ENCODE measurements at regions not wholly inside any gene's neighbourhood (a gene's known extent, or its start where the extent isn't known, plus 50 kb on each side); places are given as distances from the start of the nearest gene placed in this dataset.

GRCh38 chr6:166106076-166106686 lies 61.5 kb downstream of the TBXT start:
- ATAC-seq (peak; percentile 90), DNase-seq (ENCODE audit: low spot score) (peak; percentile 85)
- no peaks in the 10 kb centered on the region for H3K4me1 Mint-ChIP-seq
- H3K9me3 Mint-ChIP-seq: peaks cover 22% of the 10 kb centered on the region
- TF ChIP-seq, protein P1, sequence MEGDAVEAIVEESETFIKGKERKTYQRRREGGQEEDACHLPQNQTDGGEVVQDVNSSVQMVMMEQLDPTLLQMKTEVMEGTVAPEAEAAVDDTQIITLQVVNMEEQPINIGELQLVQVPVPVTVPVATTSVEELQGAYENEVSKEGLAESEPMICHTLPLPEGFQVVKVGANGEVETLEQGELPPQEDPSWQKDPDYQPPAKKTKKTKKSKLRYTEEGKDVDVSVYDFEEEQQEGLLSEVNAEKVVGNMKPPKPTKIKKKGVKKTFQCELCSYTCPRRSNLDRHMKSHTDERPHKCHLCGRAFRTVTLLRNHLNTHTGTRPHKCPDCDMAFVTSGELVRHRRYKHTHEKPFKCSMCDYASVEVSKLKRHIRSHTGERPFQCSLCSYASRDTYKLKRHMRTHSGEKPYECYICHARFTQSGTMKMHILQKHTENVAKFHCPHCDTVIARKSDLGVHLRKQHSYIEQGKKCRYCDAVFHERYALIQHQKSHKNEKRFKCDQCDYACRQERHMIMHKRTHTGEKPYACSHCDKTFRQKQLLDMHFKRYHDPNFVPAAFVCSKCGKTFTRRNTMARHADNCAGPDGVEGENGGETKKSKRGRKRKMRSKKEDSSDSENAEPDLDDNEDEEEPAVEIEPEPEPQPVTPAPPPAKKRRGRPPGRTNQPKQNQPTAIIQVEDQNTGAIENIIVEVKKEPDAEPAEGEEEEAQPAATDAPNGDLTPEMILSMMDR (IDR thresholded peaks at IDR 0.05): peak; percentile 88
- TF ChIP-seq ZMAT4 (CRISPR knock-in tag; IDR thresholded peaks at IDR 0.05): no peak
- TF ChIP-seq TEAD1 (CRISPR knock-in tag; IDR thresholded peaks at IDR 0.05): no peak
- TF ChIP-seq ZNF317 (CRISPR knock-in tag; IDR thresholded peaks at IDR 0.05; ENCODE audit: borderline replicate concordance, low read depth): no peak
- TF ChIP-seq GRHL2 (CRISPR knock-in tag; IDR thresholded peaks at IDR 0.05; ENCODE audit: insufficient replicate concordance, severe bottlenecking): no peak
- TF ChIP-seq PRRX2 (CRISPR knock-in tag; IDR thresholded peaks at IDR 0.05): no peak
- no peak for TF ChIP-seq MAX (CRISPR knock-in tag; IDR thresholded peaks at IDR 0.05)
- TF ChIP-seq SMAD4 (CRISPR knock-in tag; IDR thresholded peaks at IDR 0.05): no peak
- peaks cover 20% of the 10 kb centered on the region for H3K36me3 Mint-ChIP-seq
- CTCF ChIA-PET: interaction anchor here (0.6 to 2.1 kb wide), 17 partner anchors 8 to 380 kb away, joined by 3 to 18 read pairs (median 4); no protein-coding TSS in a partner anchor
- POLR2A ChIA-PET: no interaction called here
- H3K27ac Mint-ChIP-seq: no peak overlapping the region
- H3K27me3 Mint-ChIP-seq (ENCODE audit: low read depth): peaks cover 12% of the 10 kb centered on the region
- H3K4me3 Mint-ChIP-seq: no peak overlapping the region

- no peak overlapping the region for H3K4me3 Mint-ChIP-seq
- H3K4me1 Mint-ChIP-seq: no peaks in the 10 kb centered on the region
- no peak overlapping the region for H3K27ac Mint-ChIP-seq
- H3K9me3 Mint-ChIP-seq: peaks cover 29% of the 10 kb centered on the region
- ATAC-seq (no peak), DNase-seq (ENCODE audit: low spot score) (no peak)
- H3K27me3 Mint-ChIP-seq (ENCODE audit: low read depth): peaks cover 12% of the 10 kb centered on the region
- peaks cover 26% of the 10 kb centered on the region for H3K36me3 Mint-ChIP-seq
- ChIA-PET POLR2A (no interaction called here), CTCF (interaction anchor here (0.7 to 2.1 kb wide), 15 partner anchors 8 to 380 kb away, joined by 3 to 18 read pairs (median 4); no protein-coding TSS in a partner anchor)
- TF ChIP-seq GABPB1 (CRISPR knock-in tag; IDR thresholded peaks at IDR 0.05): no peak
Observed at GRCh38 chr6:166105341-166106075, 62.1 kb downstream of the TBXT start.

DNA sequence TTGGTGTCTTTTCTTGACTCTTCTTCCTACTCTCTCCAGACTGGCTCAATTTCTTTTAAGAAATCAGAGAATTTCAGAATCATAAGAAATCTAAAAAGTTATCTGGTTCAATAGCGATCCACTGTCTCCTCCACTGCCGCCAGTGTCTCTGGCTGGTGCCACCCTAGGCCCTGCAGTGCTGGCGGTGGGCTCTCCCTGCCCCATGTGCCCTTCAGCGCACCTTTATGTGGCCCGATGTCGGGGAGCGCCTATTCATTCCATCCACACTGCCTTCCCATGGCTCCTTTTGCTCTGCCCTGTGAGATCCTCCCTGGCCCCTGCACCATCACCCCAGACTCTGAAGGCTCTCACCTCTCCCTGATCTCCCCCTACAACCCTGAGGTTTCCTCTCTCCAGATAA lies 62.8 kb downstream of the TBXT start:
- TF ChIP-seq USF1 (CRISPR knock-in tag; IDR thresholded peaks at IDR 0.05) (no peak), SP1 (CRISPR knock-in tag; conservative IDR thresholded peaks at IDR 0.05) (no peak), NFE2L1 (CRISPR knock-in tag; IDR thresholded peaks at IDR 0.05) (no peak), KAT7 (CRISPR knock-in tag; IDR thresholded peaks at IDR 0.05; ENCODE audit: borderline replicate concordance) (no peak)
- TF ChIP-seq, protein P2, sequence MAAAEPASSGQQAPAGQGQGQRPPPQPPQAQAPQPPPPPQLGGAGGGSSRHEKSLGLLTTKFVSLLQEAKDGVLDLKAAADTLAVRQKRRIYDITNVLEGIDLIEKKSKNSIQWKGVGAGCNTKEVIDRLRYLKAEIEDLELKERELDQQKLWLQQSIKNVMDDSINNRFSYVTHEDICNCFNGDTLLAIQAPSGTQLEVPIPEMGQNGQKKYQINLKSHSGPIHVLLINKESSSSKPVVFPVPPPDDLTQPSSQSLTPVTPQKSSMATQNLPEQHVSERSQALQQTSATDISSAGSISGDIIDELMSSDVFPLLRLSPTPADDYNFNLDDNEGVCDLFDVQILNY (CRISPR knock-in tag; IDR thresholded peaks at IDR 0.05): no peak
- H3K36me3 Mint-ChIP-seq: peaks cover 27% of the 10 kb centered on the region
- CTCF ChIA-PET: interaction anchor here (1.9 to 2.1 kb wide), 2 partner anchors 215 to 220 kb away, joined by 12 to 18 read pairs; no protein-coding TSS in a partner anchor

More for the DNA sequence above, 62.8 kb downstream of the TBXT start:
- no peak overlapping the region for H3K27ac Mint-ChIP-seq
- POLR2A ChIA-PET: no interaction called here
- no peak overlapping the region for H3K4me3 Mint-ChIP-seq
- H3K27me3 Mint-ChIP-seq (ENCODE audit: low read depth): peaks cover 12% of the 10 kb centered on the region
- no peaks in the 10 kb centered on the region for H3K4me1 Mint-ChIP-seq
- no peak for DNase-seq (ENCODE audit: low spot score)
- peaks cover 30% of the 10 kb centered on the region for H3K9me3 Mint-ChIP-seq
- ATAC-seq: no peak
